GM19238 (cell line): ENCODE measurements at regions not wholly inside any gene's neighbourhood (a gene's known extent, or its start where the extent isn't known, plus 50 kb on each side); places are given as distances from the start of the nearest gene placed in this dataset.
A peak's percentile ranks its signal among the peaks of the same experiment; 100 is the strongest.

ENCODE experiments used
- DNase-seq: peaks from one replicate; pipeline ENCODE4 v3.0.0; 2011; ENCODE audit warnings: low spot score; ENCODE audit not compliant: insufficient read length

DNA sequence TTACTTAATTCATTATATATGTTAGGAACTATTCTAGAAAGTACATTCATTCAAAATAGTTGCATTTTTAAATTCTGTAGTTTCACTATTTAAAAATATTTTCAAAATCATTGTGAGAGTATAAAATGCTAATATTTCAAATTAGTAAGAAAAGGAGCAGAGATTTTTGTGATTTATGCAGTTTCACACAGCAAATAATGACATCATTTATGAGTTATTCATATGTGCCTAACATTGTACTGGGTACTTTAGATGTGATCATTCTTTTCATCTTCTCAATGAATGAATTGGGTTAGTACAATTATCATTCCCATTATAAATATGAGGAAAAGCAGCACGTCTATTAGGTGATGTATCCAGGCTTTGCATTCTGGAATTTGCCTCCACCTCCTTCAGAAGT, 1451.0 kb upstream of the IGFBP7 start:
- DNase-seq = no peak

DNA sequence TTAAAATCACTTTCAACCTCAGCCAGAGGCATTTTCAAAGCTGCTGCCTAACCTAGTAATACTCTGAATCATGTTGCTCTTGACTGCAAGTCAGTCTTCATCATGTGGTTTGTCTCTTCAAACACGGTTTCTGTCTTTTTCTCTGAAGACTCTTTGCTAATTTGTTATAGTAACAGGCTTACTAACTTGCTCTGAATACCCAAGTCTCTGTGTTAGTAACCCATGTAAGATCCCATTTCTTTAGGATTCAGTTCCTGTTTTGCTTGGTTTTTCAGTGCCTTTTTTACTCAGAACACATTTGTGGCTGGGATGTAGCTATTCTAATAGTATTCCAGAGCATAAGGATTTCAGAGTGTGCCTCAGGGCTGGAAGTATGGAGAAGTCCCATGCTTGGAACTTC, 1450.6 kb upstream of the IGFBP7 start:
- no peak for DNase-seq

DNA sequence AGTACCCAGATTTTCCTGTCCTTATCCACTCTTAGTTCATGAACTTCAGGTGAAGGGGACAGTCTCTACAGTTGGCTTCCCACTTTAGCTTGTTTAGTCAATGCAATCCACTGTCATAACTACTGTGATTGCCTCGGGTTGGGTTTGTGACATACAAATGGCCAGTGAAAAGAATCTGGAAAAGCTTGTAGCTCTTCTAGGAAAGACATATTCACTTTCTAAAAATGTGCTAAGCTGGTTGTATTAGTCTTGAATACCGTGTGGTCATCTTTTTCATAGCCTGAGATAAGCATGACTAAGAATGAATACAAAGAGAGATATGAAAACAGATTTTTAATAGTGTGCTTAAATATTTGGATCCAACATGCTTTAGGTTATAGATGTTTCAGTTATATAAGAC, 1443.5 kb upstream of the IGFBP7 start:
- DNase-seq = no peak

DNA sequence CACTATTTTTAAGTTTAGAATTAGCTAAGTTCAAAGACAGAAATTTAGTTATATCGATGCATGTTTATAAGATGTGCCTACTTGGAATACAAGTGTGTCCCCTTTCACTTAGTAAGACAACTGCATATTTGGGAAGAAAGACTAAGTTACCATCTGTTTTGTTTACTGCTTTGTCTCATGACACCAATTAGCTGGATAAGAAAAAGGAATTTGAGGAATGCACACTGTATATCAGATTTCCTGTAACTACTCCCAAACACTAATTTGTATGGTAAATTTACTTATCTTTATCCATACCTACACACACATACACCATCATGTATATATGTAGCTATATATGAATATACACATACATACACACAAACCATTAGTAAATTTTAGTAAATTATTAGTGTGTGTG, 1442.8 kb upstream of the IGFBP7 start:
- DNase-seq = no peak

DNA sequence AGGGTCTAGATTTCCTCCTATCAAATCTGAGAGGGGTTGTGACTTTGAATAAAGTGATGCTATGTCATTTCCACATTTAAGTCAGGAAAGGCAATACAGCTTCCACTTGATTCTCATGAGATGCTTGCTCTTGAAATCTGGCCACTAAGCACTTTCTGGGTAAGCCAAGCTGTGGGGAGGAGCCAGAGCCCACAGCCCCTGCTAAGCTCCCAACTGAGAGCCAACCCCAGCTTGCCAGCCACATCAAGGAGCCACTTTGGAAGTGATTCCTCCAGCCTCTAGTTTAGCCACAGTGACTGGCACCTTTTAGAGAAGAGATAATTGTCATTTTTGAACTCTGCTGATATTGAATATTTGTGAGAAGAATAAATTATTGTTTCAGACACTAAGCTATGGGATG, 1441.5 kb upstream of the IGFBP7 start:
- DNase-seq = no peak

DNA sequence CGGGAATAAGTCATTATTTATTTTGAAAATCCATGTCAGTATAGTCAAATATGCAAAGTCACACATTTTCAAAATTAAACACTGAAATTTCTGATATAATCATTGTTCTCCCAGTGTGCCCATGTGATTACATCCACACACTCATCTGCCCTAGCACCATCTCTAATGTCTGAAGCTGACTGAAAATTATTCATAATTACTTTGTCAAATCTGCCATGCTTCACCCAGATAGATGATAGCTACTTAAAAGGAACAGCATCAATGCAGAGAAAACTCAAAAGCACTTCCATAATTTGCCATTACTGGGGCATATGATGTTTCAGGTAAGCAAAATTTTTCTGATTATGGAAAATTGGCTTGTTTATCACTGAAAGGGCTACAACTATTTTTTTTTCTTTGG, 1433.3 kb upstream of the IGFBP7 start:
- DNase-seq = no peak

DNA sequence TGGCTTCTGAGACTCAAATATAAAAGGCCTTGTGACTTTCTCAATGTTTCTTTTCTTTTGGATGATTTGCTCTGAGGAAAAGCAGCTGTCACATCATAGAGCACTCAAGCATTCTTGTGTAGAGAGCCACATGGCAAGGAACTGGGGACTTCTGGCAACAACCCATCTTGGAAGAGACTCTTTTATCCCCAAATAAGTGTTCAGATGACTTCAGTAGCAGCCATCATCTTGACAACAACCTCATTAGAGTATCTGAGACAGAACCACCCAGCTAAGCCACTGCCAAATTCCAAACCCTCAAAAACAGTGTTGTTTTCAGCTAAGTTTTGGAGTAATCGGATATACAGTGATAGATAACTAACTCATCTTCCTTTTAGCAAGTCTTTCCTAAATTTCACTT, 1431.7 kb upstream of the IGFBP7 start:
- DNase-seq = no peak

DNA sequence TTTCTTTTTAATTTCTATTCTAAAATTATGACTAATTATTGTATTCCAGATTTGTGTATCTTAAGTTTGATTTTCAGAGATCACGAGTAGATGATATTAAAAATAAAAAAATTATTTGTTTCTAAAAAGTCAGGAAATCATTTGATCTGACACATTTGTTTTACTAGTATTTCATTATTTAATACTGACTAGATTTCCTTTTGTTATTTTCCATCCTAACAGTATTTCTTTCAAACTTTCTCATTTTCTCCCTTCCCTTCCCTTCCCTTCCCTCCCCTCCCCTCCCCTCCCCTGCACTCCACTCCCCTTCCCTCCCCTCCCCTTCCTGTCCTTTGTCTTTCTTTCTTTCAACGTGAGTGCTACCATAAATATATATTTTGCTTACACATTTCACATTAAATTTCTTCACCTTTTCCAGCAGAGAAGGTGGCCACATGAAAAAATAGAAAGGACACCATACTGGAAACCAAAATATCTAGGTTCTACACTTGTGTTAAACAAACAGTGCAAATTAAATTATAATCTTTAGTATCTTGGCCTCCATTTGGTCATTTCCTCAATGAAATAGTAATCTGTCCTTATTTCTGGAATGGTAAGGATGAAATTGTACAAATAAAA, 1412.7 kb upstream of the IGFBP7 start:
- DNase-seq = no peak

DNA sequence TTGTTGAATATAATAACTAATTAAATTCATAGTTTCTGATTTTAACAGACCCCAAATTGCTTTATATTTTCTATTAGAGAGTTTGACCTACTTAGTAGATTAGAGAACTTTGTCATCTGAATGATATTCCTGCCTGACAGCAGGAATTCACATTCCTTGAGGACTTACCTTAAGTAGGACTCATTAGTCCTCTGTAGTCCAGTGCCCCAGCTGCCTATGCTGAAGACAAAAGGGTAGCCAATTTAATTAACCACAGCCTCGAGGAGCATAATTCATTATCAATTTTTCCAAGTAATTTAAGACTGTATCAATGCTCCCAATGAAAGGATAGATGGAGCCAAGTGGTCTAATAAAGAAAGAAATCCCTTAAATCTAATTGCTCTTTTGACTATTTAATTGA, 1405.0 kb upstream of the IGFBP7 start:
- DNase-seq = no peak

DNA sequence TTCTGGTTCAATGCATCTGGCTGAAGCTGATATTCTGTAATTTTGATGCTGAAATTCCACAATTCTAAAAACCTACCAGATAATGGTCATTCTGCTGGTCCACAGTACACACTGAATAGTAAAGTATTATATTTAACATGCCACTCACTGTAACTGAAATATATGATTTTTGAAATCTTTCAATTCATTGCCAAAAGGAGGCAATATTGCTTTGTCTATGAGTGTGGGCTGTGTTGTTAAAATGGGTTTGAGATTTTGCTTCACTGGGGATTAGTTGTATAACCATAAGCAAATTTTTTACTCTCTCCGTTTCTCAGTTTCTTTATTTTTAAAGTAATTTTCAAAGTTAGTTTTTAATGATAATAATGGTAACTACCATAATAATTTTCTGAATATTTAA, 1404.1 kb upstream of the IGFBP7 start:
- no peak for DNase-seq

DNA sequence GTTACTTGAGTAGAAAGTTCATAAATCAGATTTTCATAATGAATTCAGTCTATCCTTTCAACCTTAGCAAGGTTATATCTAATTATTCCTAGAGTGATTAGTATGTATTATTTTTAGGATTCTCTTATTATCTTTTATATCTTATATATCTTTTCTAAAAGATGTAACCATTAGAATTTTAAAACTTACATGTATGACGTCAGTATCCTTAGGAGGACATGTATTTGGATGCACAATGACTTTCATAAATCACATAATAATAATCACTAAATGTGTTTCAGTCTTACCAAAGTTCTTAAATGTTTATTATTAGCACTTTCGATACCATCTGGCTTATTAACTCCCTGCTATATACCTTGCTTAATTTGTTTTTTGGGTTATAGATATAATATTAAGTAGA, 1400.5 kb upstream of the IGFBP7 start:
- DNase-seq = no peak

DNA sequence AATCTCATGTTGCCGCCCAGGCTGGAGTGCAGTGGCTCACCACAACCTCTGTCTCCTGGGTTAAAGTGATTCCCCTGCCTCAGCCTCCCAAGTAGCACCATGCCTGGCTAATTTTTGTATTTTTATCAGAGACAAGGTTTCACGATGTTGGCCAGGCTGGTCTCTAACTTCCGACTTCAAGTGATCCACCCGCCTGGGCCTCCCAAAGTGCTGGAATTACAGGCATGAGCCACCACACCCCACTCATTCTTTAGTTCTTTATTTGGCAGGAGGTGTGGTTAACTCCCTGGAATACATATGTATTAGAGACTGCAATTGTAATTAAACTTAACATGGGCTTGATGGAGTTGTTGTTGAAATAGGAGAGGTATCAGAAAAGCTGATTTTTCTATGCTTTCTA, 1396.9 kb upstream of the IGFBP7 start:
- DNase-seq = no peak

DNA sequence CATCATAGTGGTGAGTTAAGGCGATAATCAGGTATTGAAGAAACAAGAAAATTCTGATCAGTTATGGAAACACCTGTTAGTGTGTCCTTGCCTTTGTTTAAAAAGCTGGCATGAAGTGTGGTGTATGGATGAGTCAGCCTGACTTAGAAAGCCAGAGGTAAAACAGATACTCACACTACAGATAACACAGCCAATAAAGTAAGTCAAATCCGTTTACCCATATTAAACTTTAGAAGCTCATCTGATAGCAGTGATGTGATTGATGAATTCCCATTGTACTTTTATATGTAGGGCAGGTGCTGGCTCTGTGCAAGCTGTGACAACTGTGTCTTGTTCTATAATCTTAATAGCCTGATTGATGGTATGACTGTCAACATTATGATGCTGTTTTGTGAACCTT, 1392.7 kb upstream of the IGFBP7 start:
- no peak for DNase-seq

DNA sequence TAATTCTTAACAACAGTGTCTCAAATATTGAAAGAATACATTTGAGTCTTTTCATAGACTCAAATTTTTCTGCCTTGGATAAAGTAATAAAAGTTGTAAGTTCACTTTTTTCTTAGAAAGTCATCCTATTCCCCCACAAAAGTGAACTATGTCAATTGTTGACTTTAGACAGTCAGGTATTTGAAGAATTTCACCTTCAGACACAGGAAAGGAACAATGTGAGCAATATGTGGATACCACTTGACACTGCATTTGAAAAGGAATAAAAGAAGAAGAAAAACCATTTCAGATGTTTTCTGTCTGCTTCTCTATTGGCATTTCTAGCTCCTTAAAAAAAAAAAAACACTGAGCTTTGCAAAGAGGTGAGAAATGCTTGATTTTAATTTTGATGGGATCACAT, 1389.0 kb upstream of the IGFBP7 start:
- DNase-seq = no peak

DNA sequence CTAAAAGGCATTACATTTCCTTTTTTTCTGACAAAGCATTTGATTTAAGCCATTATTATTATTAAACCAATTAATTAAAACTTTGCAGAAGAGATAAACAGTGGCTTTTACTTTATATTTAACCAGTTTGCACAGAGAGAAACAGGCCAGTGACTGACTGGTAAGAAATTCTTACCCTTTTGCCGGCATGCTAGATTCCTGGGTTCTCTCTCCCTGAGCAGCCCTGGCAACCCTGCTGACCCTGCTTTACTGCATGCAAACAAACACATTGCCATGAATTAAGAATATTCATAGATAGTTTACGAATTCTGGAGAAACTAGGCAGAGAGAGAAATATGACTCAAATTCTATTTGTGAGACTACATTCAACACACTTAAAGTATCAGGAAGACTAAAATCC, 1381.4 kb upstream of the IGFBP7 start:
- no peak for DNase-seq

DNA sequence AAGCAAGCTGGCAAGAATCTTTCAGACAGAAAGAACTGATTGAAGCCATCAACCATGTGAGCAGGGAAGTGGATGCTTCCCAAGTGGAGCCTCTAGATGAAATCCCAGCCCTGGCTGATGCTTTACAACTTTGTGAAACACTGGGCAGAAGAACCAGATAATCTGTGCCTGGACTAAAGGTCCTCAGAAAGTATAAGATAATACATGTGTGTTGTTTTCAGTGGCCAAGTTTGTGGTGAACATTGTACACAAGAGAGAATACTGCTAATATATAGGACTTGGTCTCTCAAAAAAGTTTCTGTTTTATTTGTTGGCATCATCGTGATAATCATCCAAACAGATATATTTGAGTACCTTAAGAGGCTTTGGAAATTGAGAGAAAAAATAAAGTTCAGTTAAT, 1367.8 kb upstream of the IGFBP7 start:
- no peak for DNase-seq

DNA sequence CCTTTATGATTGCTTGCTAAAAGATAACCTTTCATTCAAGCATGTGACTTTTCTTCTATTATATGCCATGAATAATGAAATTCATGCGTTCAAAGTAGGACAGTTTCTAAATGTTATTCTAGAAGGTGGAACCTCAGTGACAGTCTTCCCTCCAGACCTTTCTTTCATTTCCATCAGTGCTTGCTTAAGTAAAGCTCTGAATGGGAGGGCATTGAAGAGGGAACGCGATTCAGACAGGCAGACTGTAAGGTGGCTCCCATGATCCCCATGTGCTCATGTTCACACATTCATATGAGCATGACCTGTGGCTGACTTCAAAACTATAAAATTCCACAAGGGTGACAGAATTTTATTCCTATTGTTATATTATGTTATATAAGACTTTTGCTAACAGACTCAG, 1367.3 kb upstream of the IGFBP7 start:
- no peak for DNase-seq

DNA sequence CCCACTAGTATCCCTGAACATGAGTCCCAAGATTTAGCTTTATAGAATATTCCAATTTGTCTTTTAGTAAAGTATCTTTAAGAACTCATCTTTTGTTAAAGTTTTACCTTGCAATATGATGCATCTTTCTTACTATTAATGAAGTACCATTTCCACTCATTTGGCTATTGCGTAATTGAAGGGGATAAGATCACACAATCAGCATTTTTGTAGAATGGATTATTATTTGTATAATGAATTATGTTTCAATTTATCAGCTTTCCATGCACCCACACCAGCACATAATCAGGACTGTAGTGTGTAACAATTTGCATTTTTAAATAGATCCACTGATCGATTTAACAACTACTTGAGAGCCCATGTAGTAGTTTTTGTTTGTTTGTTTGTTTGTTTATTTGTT, 1364.9 kb upstream of the IGFBP7 start:
- no peak for DNase-seq

DNA sequence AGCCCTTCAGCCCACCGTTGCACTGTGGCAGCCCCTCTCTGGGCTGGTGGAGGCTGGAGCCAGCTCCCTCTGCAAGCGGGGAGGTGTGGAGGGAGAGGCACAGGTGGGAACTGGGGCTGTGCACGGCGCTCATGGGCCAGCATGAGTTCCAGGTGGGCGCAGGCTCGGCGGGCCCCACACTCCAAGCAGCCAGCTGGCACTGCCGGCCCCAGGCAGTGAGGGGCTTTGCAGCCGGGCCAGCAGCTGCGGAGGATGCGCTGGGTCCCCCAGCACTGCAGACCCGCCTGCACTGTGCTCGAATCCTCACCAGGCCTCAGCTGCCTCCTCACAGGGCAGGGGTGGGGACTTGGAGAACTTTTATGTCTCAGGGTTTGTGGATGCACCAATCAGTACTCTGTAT, 1354.8 kb upstream of the IGFBP7 start:
- DNase-seq = no peak

DNA sequence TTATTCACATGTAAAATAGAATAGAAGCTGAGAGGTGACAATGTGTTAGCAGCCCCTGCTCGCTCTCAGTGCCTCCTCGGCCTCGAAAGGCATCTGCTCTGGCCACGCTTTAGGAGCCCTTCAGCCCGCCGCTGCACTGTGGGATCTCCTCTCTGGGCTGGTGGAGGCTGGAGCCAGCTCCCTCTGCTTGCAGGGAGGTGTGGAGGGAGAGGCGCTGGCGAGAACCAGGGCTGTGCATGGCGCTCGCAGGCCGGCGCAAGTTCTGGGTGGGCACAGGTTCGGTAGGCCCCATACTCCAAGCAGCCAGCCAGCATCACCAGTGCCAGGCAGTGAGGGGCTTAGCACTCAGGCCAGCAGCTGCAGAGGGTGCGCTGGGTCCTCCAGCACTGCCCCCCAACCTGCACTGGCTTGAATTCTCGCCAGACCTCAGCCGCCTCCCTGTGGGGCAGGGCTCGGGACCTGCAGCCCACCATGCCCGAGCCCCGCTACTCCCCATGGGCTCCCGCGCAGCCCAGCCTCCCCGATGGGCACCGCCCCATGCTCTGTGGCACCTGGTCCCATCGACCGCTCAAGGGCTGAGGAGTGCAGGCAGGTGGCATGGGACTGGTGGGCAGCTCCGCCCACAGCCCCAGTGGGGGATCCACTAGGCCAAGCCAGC, 1346.7 kb upstream of the IGFBP7 start:
- DNase-seq = no peak

DNA sequence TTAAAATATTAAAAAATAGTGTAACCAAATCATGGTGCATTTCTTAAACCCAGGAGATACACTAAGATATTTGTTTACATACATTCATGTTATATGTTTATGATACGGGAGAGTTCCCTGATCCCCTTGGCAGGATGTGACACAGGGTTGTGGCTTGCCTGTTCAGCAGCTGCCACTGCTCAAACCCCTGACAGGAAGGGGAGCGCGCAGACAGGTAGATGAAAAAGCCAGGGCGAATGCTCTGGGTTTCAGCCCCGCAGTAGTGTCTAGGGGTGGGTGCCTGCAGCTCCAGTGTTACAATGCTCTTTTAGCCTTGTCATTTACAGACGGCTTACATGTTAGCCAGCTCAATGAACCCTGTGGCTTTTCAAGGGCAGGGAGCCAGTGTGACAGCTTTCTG, 1343.8 kb upstream of the IGFBP7 start:
- DNase-seq = peak; percentile 4

DNA sequence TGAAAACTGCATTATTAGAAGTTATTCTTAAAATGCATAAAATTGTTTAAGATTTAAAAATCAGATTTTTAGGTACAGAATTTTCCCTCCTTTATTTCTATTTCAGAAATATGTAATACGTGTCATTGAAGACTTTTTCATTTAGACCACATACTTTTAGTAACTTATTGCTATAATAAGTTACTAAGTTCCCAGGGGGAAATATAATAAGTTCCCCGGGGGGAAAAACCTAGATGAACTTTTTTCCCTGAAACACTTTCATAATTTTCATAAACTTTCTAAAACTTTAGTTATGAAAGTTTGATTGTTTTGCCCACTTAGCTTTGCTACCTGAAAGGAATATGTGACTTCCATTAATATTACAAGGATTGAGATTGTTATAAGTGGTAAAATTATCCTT, 1341.5 kb upstream of the IGFBP7 start:
- DNase-seq = no peak

DNA sequence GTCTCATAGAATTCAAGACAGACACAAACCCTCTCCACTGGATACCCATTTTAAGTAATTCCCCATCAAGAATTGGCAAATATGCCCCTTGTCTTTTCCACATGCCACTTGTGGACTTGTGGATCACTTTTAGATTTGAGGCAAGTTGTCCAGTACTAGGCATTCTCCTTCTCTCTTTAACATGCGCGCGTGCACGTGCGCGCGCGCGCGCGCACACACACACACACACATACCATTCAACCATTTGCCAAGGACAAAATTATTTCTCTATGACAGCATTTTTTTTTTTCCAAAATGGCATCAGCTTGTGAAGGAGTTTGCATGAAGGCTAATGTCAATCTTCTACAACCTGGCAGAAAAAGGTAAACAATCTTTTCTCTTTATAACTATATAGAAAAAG, 1325.7 kb upstream of the IGFBP7 start:
- no peak for DNase-seq

DNA sequence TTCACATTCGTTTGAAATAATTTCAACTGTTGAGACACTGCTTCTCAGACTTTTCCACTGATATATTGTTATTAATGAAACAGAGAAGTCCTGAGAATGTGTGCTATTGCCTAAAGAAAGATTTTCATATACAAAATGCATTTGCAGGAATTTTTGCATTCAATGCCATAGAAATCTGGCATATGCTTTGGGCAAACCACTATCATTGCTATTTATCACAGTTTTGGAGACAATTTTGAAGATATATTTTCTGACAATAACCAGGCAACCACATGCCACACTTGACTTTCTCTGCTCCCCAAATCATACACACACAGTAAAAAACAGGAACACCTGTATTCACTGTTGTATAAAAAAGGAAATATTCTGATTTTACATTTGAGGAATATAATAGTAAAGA, 1303.7 kb upstream of the IGFBP7 start:
- no peak for DNase-seq
